ENCODE measurements at regions not wholly inside any gene's neighbourhood (a gene's known extent, or its start where the extent isn't known, plus 50 kb on each side); places are given as distances from the start of the nearest gene placed in this dataset.

GRCh38 chr16:9422762-9423513, 331.5 kb downstream of the HAPSTR1 start:
- no peak for TF ChIP-seq CSDC2 (CRISPR knock-in tag; IDR thresholded peaks at IDR 0.05)
- TF ChIP-seq BACH2 (CRISPR knock-in tag; IDR thresholded peaks at IDR 0.05; ENCODE audit: borderline replicate concordance), result no peak
- no peak for TF ChIP-seq RARB (CRISPR knock-in tag; IDR thresholded peaks at IDR 0.05)
- no peak for TF ChIP-seq TSHZ2 (CRISPR knock-in tag; IDR thresholded peaks at IDR 0.05)
- TF ChIP-seq ISL1 (CRISPR knock-in tag; IDR thresholded peaks at IDR 0.05), result no peak
- no peak for TF ChIP-seq PATZ1 (CRISPR knock-in tag; IDR thresholded peaks at IDR 0.05; ENCODE audit: borderline replicate concordance)
- TF ChIP-seq ZFP3 (CRISPR knock-in tag; IDR thresholded peaks at IDR 0.05), result no peak
- no peak for TF ChIP-seq SNAI2 (CRISPR knock-in tag; IDR thresholded peaks at IDR 0.05)
- no peak for TF ChIP-seq ZFP30 (CRISPR knock-in tag; IDR thresholded peaks at IDR 0.05)
- TF ChIP-seq TOX (CRISPR knock-in tag; IDR thresholded peaks at IDR 0.05; ENCODE audit: borderline replicate concordance), result no peak
- no peak for TF ChIP-seq ARNTL (CRISPR knock-in tag; IDR thresholded peaks at IDR 0.05; ENCODE audit: borderline replicate concordance, low read depth)

Measured in SK-N-SH treated with all-trans-retinoic acid at 6 μM for 48 hours (cell line).